GM23338 (cell line): ENCODE measurements at regions not wholly inside any gene's neighbourhood (a gene's known extent, or its start where the extent isn't known, plus 50 kb on each side); places are given as distances from the start of the nearest gene placed in this dataset.

Source experiments
- ATAC-seq: fragments of 200-7000 bp; cut with Tn5 transposase; 3 replicates; pipeline ENCODE4 v1.9.1; 2020
- DNase-seq: peaks from one replicate; pipeline ENCODE4 v3.0.0-alpha.2; 2015; ENCODE audit warnings: low spot score
- H2AFZ ChIP-seq: fragments of 200-600 bp; sonication (generic); 2 replicates; pipeline ENCODE4 v1.8.0; 2016; ENCODE audit warnings: antibody characterized with exemption, mild to moderate bottlenecking, moderate library complexity
- H3F3A ChIP-seq: fragments of 200-600 bp; sonication (generic); replicated peaks from 2 replicates; pipeline ENCODE4 v1.8.0; 2017; ENCODE audit warnings: antibody characterized with exemption, mixed run types, low read depth
- H3K27ac ChIP-seq: fragments of 200-600 bp; sonication (generic); 2 replicates; pipeline ENCODE4 v1.6.1; 2016; ENCODE audit warnings: low read depth
- H3K27me3 ChIP-seq: fragments of 200-600 bp; sonication (generic); 2 replicates; pipeline ENCODE4 v1.8.0; 2016; ENCODE audit warnings: mild to moderate bottlenecking, mixed run types, moderate library complexity; ENCODE audit not compliant: insufficient read depth
- H3K36me3 ChIP-seq: fragments of 200-600 bp; sonication (generic); 2 replicates; pipeline ENCODE4 v1.8.0; 2016; ENCODE audit warnings: mild to moderate bottlenecking; ENCODE audit not compliant: insufficient read depth
- H3K4me1 ChIP-seq: fragments of 200-600 bp; sonication (generic); 2 replicates; pipeline ENCODE4 v1.8.0; 2016; ENCODE audit warnings: mild to moderate bottlenecking, moderate library complexity; ENCODE audit not compliant: insufficient read depth
- H3K4me2 ChIP-seq: fragments of 200-600 bp; sonication (generic); 2 replicates; pipeline ENCODE4 v1.7.1; 2017; ENCODE audit warnings: mixed run types
- H3K4me3 ChIP-seq: fragments of 200-600 bp; sonication (generic); 2 replicates; pipeline ENCODE4 v1.6.1; 2016; ENCODE audit warnings: mixed run types
- H3K79me2 ChIP-seq: fragments of 200-600 bp; sonication (generic); replicated peaks from 2 replicates; pipeline ENCODE4 v1.8.0; 2017; ENCODE audit warnings: mild to moderate bottlenecking; ENCODE audit not compliant: insufficient read depth
- H3K9me2 ChIP-seq: fragments of 200-600 bp; sonication (generic); 2 replicates; pipeline ENCODE4 v1.8.0; 2017; ENCODE audit not compliant: insufficient read depth
- H4K20me1 ChIP-seq: fragments of 200-600 bp; sonication (generic); replicated peaks from 2 replicates; pipeline ENCODE4 v1.8.0; 2017; ENCODE audit warnings: mild to moderate bottlenecking; ENCODE audit not compliant: insufficient read depth
- H3K27ac Mint-ChIP-seq: 2 replicates; pipeline ENCODE4 v1.8.0; 2020; ENCODE audit warnings: inconsistent platforms, mild to moderate bottlenecking, moderate library complexity, mixed read lengths
- H3K27me3 Mint-ChIP-seq: 3 replicates; pipeline ENCODE4 v1.8.0; 2022; ENCODE audit warnings: low read depth, mild to moderate bottlenecking, moderate library complexity, mixed read lengths, inconsistent platforms; ENCODE audit not compliant: insufficient read depth, poor library complexity
- H3K36me3 Mint-ChIP-seq: 3 replicates; pipeline ENCODE4 v1.8.0; 2021; ENCODE audit warnings: low read depth, mild to moderate bottlenecking, inconsistent platforms, moderate library complexity, mixed read lengths
- H3K4me1 Mint-ChIP-seq: 3 replicates; pipeline ENCODE4 v1.8.0; 2020; ENCODE audit warnings: mild to moderate bottlenecking, inconsistent platforms, mixed read lengths
- H3K4me3 Mint-ChIP-seq: 3 replicates; pipeline ENCODE4 v1.8.0; 2021; ENCODE audit warnings: moderate library complexity, mild to moderate bottlenecking, inconsistent platforms, mixed read lengths
- H3K9me3 Mint-ChIP-seq: 3 replicates; pipeline ENCODE4 v1.8.0; 2020; ENCODE audit warnings: moderate library complexity, mild to moderate bottlenecking, inconsistent platforms, mixed read lengths
- CREB1 ChIP-seq: fragments of 250-450 bp; sonication (Bioruptor Pico); IDR thresholded peaks from 2 replicates; pipeline ENCODE4 v1.5.0; 2020; ENCODE audit warnings: low read depth, mild to moderate bottlenecking, moderate library complexity
- CTCF ChIP-seq, 2 experiments: fragments of 200-600 bp in 1 of 2; sonication (generic) in 1 of 2; conservative IDR thresholded peaks; 2 replicates each; pipeline versions ENCODE4 v1.5.1 to v1.6.1; 2016 to 2017; ENCODE audit warnings: antibody characterized with exemption in 2 of 2, low read depth in 2 of 2, mild to moderate bottlenecking in 2 of 2, moderate library complexity in 1 of 2
- ETS1 ChIP-seq: IDR thresholded peaks from 2 replicates; pipeline ENCODE4 v1.6.1; 2016; ENCODE audit warnings: antibody characterized with exemption
- EZH2 ChIP-seq: fragments of 200-600 bp; sonication (generic); IDR thresholded peaks from one replicate; pipeline ENCODE4 v1.8.0; 2017; ENCODE audit warnings: antibody characterized with exemption, mild to moderate bottlenecking, low read depth; ENCODE audit not compliant: unreplicated experiment
- EZH2phosphoT487 ChIP-seq: fragments of 200-600 bp; sonication (generic); IDR thresholded peaks from one replicate; pipeline ENCODE4 v1.8.1; 2018; ENCODE audit warnings: antibody characterized with exemption; ENCODE audit not compliant: unreplicated experiment
- JUNB ChIP-seq: IDR thresholded peaks from one replicate; pipeline ENCODE4 v1.6.1; 2016; ENCODE audit warnings: antibody characterized with exemption; ENCODE audit not compliant: unreplicated experiment
- NANOG ChIP-seq: IDR thresholded peaks from 2 replicates; pipeline ENCODE4 v1.6.1; 2016; ENCODE audit warnings: antibody characterized with exemption, borderline replicate concordance
- POLR2AphosphoS5 ChIP-seq: IDR thresholded peaks from 2 replicates; pipeline ENCODE4 v1.6.1; 2016; ENCODE audit warnings: antibody characterized with exemption, low read depth
- REST ChIP-seq: IDR thresholded peaks from one replicate; pipeline ENCODE4 v1.6.1; 2018; ENCODE audit warnings: antibody characterized with exemption; ENCODE audit not compliant: unreplicated experiment
- STAT1 ChIP-seq: IDR thresholded peaks from one replicate; pipeline ENCODE4 v1.6.1; 2016; ENCODE audit warnings: antibody characterized with exemption; ENCODE audit not compliant: unreplicated experiment
- ZNF114 ChIP-seq: fragments of 250-450 bp; sonication (Bioruptor Pico); IDR thresholded peaks from 2 replicates; pipeline ENCODE4 v1.5.0; 2020; ENCODE audit warnings: mild to moderate bottlenecking, moderate library complexity
- ZNF331 ChIP-seq: fragments of 250-450 bp; sonication (Bioruptor Pico); IDR thresholded peaks from 2 replicates; pipeline ENCODE4 v1.5.0; 2020; ENCODE audit warnings: low read depth, mild to moderate bottlenecking, moderate library complexity
- ZNF462 ChIP-seq: fragments of 250-450 bp; sonication (Bioruptor Pico); IDR thresholded peaks from 2 replicates; pipeline ENCODE4 v1.5.0; 2020; ENCODE audit warnings: mild to moderate bottlenecking, moderate library complexity

GRCh38 chr15:39009740-39010139, 445.1 kb upstream of the RASGRP1 start:
- Histone ChIP-seq H3F3A (no peaks in the 10 kb centered on the region), H3K9me2 (no peaks in the 10 kb centered on the region), H3K27me3 (no peaks in the 10 kb centered on the region), H3K27ac (no peak overlapping the region), H3K79me2 (no peaks in the 10 kb centered on the region), H3K4me2 (no peak overlapping the region), H3K36me3 (0 out of 2 replicates have a peak, but pooled peaks cover 5% of the 10 kb centered on the region), H3K4me1 (no peaks in the 10 kb centered on the region; the same call in 1 of the 2 replicates), H3K4me3 (no peak overlapping the region), H4K20me1 (no peaks in the 10 kb centered on the region), H2AFZ (no peak overlapping the region)
- ATAC-seq (no peak), DNase-seq (no peak)
- TF ChIP-seq STAT1 (no peak), ZNF462 (CRISPR knock-in tag) (no peak), REST (no peak), ZNF331 (CRISPR knock-in tag) (no peak), EZH2 (no peak), EZH2phosphoT487 (no peak), POLR2AphosphoS5 (no peak), NANOG (no peak), CTCF (conservative IDR thresholded peaks at IDR 0.05; ENCODE audit: low read depth in 2 of 2) (no peak), ETS1 (no peak), CREB1 (CRISPR knock-in tag) (no peak), ZNF114 (CRISPR knock-in tag) (no peak), JUNB (no peak)
- H3K4me3 Mint-ChIP-seq, result no peak overlapping the region
- peaks cover 42% of the 10 kb centered on the region for H3K9me3 Mint-ChIP-seq
- peaks cover 29% of the 10 kb centered on the region for H3K36me3 Mint-ChIP-seq
- H3K4me1 Mint-ChIP-seq, result no peaks in the 10 kb centered on the region
- no peak overlapping the region for H3K27ac Mint-ChIP-seq
- H3K27me3 Mint-ChIP-seq, result no peaks in the 10 kb centered on the region
